ENCODE measurements at regions not wholly inside any gene's neighbourhood (a gene's known extent, or its start where the extent isn't known, plus 50 kb on each side); places are given as distances from the start of the nearest gene placed in this dataset.
"Not testable (repeated sequence)": the region's sequence is repeated elsewhere in the genome, so short reads cannot be mapped to it uniquely, and the experiment has no call there.

DNA sequence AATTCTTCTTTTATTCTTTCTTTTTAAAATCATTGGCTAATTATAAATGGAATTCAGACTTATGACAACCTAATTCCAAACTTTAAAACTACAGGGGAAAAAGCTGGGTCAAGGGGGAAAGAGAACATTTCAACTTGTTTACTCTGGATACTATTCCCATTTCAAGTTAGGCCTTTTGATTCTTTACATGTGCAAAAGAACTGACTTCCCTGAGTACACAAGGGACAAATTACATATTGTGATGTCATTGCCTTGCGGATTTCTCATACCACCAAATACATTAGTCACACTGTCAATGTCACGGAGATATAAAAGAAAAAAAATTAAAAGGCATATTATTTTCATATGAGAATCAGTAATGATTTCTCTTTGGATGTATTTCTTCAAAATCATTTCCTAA lies 96.5 kb upstream of the TBX18 start:
- H3K4me1 Mint-ChIP-seq: no peaks in the 10 kb centered on the region
- H3K4me3 Mint-ChIP-seq: no peak overlapping the region
- H3K27ac Mint-ChIP-seq: no peak overlapping the region
- no peaks in the 10 kb centered on the region for H3K27me3 Mint-ChIP-seq
- H3K36me3 Mint-ChIP-seq: no peaks in the 10 kb centered on the region
- peaks cover 5% of the 10 kb centered on the region for H3K9me3 Mint-ChIP-seq
- ATAC-seq (ENCODE audit: low read depth) (no peak), DNase-seq (ENCODE audit: low spot score in 2 of 2) (no peak)

DNA sequence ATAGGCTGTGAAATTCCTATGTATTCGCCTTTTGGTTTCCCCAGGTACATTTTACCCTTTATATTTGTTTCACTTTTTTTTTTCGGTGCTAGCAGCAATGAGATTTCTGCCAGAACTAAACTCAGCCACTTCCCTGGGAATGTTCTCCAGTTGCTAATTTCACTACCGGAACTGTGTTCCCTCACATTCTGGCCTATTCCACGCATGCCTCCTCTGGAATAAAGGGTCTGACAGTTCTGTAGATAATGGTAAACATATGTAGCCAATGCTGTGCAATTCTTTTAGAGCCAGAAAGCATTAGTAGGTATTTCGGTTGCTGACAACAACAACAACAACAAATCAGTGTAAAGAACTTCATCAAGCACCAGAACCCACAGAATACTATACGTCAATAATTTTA lies 96.1 kb upstream of the TBX18 start:
- Mint-ChIP-seq H3K4me1 (no peaks in the 10 kb centered on the region), H3K4me3 (no peak overlapping the region), H3K9me3 (peaks cover 5% of the 10 kb centered on the region), H3K36me3 (no peaks in the 10 kb centered on the region), H3K27ac (no peak overlapping the region), H3K27me3 (no peaks in the 10 kb centered on the region)
- ATAC-seq (ENCODE audit: low read depth) (no peak), DNase-seq (ENCODE audit: low spot score in 2 of 2) (no peak)

DNA sequence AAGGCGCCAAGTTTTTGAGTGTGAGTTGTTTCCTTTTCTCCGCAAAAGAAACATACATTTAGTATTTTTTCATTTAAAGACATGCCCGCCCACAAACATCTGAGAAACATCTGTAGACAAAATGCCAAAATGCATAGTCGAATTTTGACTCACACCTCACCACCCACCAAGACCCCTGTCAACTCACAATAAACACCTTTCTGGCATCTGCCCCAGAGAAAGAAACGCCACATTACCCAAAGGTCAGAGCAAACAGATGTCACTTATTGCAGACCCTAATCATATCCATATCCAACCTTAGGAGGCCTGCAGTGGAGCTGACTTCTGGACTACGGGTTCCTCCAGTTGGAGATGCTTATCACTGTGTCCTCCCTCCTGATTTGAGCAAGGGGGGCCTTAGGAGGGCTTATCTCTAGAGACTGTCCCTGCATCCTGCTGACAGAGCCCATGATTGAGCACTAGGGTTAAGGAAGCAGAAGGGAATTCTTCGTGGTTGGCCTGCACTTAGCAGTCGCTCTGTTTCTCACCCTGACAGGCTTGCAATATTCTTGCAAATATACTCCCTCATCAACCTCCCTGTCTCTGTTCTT lies 90.5 kb upstream of the TBX18 start:
- H3K4me3 Mint-ChIP-seq: no peak overlapping the region
- DNase-seq (ENCODE audit: low spot score in 2 of 2) (no peak), ATAC-seq (ENCODE audit: low read depth) (no peak)
- H3K27me3 Mint-ChIP-seq: no peaks in the 10 kb centered on the region
- H3K4me1 Mint-ChIP-seq: no peaks in the 10 kb centered on the region
- H3K27ac Mint-ChIP-seq: no peak overlapping the region
- no peaks in the 10 kb centered on the region for H3K36me3 Mint-ChIP-seq
- H3K9me3 Mint-ChIP-seq: peaks cover 5% of the 10 kb centered on the region

DNA sequence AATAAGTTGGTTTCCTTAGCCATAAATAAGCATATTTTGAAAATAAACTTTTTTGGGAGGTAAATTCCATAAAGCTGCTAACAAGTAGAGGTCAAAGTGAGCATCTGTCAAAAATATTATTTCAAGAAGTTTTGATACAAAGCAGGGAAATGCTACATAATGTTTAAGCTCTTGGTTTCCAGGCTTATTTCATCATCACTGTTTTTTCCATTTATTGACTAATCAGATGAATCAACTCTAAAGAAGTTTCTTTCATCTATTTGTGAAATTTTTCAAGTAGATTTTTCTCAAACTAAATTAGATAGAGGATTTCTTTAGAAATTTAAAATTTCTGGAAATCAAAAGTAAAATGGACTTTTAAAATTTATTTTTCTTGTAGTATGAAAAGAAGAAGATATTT lies 89.5 kb upstream of the TBX18 start:
- no peaks in the 10 kb centered on the region for H3K27me3 Mint-ChIP-seq
- DNase-seq (ENCODE audit: low spot score in 2 of 2): no peak
- H3K9me3 Mint-ChIP-seq: peaks cover 3% of the 10 kb centered on the region
- no peaks in the 10 kb centered on the region for H3K36me3 Mint-ChIP-seq
- no peak overlapping the region for H3K27ac Mint-ChIP-seq
- no peaks in the 10 kb centered on the region for H3K4me1 Mint-ChIP-seq
- no peak overlapping the region for H3K4me3 Mint-ChIP-seq
- no peak for ATAC-seq (ENCODE audit: low read depth)

DNA sequence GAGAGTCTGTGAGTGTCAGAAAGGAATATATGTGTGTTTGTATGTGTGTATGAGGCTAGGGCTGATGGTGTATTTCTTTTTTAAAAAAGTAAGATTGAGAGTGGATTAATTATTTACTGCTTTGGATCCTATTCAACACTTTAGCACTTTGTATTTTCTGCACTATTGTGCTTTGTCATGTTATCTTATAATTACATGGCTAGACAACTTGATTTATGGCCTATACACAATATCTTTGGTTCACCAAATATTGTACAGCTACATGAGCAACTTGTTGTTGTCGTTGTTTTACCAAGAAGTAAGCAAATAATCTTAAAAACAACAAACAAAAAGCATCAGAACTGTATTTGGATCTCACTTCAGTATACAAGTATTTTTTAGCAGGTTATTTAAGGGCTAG lies 84.6 kb upstream of the TBX18 start:
- Mint-ChIP-seq H3K4me1 (no peaks in the 10 kb centered on the region), H3K27me3 (no peaks in the 10 kb centered on the region), H3K27ac (no peak overlapping the region), H3K9me3 (no peaks in the 10 kb centered on the region), H3K4me3 (no peak overlapping the region), H3K36me3 (no peaks in the 10 kb centered on the region)
- DNase-seq (ENCODE audit: low spot score in 2 of 2): no peak
- ATAC-seq (ENCODE audit: low read depth): no peak

DNA sequence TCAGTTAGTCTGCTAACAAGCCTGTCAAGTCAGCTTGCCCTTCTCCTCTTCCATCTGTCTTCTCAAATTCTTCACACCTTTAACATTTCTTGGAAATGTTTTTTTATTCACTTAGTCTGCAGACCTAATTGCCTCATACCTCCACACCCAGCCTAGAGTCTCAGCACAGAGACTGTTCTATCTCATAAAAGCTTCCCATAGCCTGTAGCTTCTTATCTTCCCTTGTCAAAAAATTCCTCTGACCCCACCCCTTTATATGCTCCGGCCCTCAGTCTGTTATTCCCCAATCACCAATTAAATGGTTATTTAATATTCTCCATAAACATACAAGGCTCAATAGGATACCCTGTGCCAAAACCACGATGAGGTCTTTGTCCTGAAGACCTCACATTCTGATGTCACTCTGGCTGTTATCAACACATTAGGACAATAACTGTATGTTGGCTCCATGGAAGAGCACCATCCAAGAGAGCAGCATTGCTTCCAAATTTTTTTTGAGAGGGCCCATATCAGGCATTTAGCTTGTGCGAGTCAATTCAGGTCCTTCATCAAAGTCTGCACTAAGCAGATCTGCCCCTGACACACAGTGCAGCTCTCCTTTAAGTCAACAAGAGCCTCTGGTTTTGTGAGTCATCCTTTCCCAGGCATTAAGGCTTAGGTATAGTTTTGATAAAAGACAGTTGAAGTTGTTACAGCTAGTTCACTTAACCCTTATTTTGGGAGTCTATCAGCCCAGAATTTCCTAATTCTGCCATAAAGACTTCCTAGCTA lies 83.2 kb upstream of the TBX18 start:
- Mint-ChIP-seq H3K4me1 (no peaks in the 10 kb centered on the region), H3K27ac (no peak overlapping the region), H3K4me3 (no peak overlapping the region), H3K27me3 (no peaks in the 10 kb centered on the region), H3K36me3 (no peaks in the 10 kb centered on the region), H3K9me3 (no peaks in the 10 kb centered on the region)
- DNase-seq (ENCODE audit: low spot score in 2 of 2): no peak
- ATAC-seq (ENCODE audit: low read depth): no peak

DNA sequence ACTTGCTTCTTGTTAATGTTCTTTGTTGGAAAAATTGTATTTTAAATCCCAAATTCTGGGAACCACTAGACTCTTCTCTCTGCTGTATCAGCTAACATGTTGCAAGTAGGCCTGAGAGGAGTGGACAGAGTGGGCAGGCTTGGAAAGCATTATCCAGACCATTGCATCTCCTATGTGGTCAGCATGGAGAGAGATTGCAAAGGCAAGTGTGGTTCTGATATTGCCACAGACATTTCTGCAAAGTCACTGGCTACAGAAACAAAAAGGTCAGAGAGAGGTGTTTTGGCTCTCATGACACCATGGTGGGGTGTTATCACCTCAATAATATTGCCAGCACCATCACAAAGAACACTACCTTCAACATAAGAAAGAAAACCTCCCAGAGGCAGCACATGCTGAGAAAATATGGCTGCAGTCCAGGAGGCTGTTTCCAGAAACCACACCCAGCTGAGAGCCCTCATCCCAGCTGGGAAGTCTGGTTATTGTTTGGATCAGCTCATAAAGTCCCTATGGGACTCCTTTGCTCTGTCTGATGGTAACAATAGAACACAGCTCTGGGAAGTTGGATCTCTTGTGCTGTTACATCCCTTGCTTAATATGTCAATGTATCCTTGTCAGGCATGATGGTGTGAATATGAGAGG lies 78.2 kb upstream of the TBX18 start:
- ATAC-seq (ENCODE audit: low read depth) (no peak), DNase-seq (ENCODE audit: low spot score in 2 of 2) (no peak)
- no peak overlapping the region for H3K4me3 Mint-ChIP-seq
- H3K36me3 Mint-ChIP-seq: no peaks in the 10 kb centered on the region
- no peaks in the 10 kb centered on the region for H3K4me1 Mint-ChIP-seq
- H3K27me3 Mint-ChIP-seq: no peaks in the 10 kb centered on the region
- no peak overlapping the region for H3K27ac Mint-ChIP-seq
- H3K9me3 Mint-ChIP-seq: peaks cover 8% of the 10 kb centered on the region

DNA sequence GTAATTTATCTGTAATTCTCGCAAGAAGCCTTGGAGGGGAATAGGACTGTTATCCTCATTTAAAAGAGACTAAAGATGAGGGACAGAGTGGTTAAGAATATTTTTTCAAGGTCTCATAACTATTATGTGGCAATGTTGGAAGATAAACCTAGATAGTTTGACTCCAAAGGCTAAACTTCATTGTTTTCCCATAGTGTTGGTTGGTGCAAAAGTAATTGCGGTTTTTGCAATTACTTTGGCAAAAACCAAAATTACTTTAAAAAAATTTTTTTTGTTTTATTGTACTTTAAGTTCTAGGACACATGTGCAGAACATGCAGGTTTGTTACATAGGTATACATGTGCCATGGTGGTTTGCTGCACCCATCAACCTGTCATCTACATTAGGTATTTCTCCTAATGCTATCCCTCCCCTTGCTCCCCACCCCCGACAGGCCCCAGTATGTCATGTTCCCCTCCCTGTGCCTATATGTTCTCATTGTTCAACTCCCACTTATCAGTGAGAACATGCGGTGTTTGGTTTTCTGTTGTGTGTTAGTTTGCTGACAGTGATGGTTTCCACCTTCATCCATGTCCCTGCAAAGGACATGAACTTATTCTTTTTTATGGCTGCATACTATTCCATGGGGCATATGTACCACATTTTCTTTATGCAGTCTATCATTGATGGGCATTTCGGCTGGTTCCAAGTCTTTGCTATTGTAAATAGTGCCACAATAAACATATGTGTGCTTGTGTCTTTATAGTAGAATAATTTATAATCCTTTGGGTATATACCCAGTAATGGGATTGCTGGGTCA lies 72.9 kb upstream of the TBX18 start:
- H3K4me1 Mint-ChIP-seq; H3K27me3 Mint-ChIP-seq; H3K36me3 Mint-ChIP-seq; ATAC-seq (ENCODE audit: low read depth); H3K4me3 Mint-ChIP-seq; DNase-seq (ENCODE audit: low spot score in 2 of 2); H3K27ac Mint-ChIP-seq; H3K9me3 Mint-ChIP-seq: not testable (repeated sequence)

DNA sequence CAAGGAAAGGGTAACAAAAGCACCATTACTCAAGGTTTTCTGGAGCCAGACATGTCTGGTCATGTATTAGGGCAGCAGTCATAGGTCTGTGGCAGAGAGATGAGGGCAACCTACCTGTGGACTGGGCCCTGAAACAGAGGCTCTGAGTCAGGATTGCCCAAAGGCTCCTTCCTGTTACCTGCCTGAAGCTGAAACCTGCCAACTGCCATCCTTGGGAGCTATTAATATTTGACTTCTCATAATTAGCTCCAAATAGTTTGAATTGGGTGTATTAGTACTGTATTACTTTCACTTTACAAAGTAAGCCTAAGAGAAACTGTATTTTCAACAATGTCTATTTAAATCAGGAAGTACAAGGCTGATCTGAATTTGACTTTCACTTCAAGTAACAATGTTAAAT lies 72.0 kb upstream of the TBX18 start:
- no peaks in the 10 kb centered on the region for H3K4me1 Mint-ChIP-seq
- no peaks in the 10 kb centered on the region for H3K36me3 Mint-ChIP-seq
- no peaks in the 10 kb centered on the region for H3K27me3 Mint-ChIP-seq
- no peak for DNase-seq (ENCODE audit: low spot score in 2 of 2)
- no peak for ATAC-seq (ENCODE audit: low read depth)
- H3K4me3 Mint-ChIP-seq: no peak overlapping the region
- H3K9me3 Mint-ChIP-seq: peaks cover 8% of the 10 kb centered on the region
- no peak overlapping the region for H3K27ac Mint-ChIP-seq

DNA sequence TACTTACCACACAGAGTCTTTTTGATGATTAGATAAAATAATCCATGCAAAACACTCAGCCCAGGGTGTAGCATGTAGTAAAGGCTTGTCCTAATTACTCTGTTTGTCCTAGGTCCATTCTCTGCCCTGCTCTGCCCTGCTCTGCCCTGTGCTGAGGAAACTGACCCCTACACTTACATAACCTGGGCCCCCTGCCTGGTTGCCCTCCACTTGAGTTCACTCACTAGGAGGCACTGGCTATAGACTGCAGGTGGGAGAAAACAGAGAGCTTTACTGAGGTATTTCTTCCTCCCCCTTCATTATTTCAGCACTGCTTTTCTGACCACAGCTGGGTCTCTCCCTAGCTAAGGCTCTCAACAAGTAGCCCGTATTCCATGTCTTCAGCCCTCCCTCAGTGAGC lies 70.9 kb upstream of the TBX18 start:
- H3K4me3 Mint-ChIP-seq: no peak overlapping the region
- no peak overlapping the region for H3K27ac Mint-ChIP-seq
- no peaks in the 10 kb centered on the region for H3K36me3 Mint-ChIP-seq
- ATAC-seq (ENCODE audit: low read depth) (no peak), DNase-seq (ENCODE audit: low spot score in 2 of 2) (no peak)
- peaks cover 2% of the 10 kb centered on the region for H3K27me3 Mint-ChIP-seq
- peaks cover 6% of the 10 kb centered on the region for H3K9me3 Mint-ChIP-seq
- H3K4me1 Mint-ChIP-seq: no peaks in the 10 kb centered on the region

DNA sequence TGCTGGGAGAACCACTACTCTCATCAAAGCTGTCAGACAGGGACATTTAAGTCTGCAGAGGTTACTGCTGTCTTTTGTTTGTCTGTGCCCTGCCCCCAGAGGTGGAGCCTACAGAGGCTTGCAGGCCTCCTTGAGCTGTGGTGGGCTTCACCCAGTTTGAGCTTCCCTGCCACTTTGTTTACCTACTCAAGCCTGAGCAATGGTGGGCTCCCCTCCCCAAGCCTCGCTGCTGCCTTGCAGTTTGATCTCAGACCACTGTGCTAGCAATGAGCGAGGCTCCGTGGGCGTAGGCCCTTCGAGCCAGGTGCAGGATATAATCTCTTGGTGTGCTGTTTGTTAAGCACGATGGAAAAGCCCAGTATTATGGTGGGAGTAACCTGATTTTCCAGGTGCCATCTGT lies 67.5 kb upstream of the TBX18 start:
- H3K9me3 Mint-ChIP-seq; H3K27me3 Mint-ChIP-seq; H3K4me3 Mint-ChIP-seq; H3K36me3 Mint-ChIP-seq; ATAC-seq (ENCODE audit: low read depth); H3K27ac Mint-ChIP-seq; H3K4me1 Mint-ChIP-seq; DNase-seq (ENCODE audit: low spot score in 2 of 2): not testable (repeated sequence)

DNA sequence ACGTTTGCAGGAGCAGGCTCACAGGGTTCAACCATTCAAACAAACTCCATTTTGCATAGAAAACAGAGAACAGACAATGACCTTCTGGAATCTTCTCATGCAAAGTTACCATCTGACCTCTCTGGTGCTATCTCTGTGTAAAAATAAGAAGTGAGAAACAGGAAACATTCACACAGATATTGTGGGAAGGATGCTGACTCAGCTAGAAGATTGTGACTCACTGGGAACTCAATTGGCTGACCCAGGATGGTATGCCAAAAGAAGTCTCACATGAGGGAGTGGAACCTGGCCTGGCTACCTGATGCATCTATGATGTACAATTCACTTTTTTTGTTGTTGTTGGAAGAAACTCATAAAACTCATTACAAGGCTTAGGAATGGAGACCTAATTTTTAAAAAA lies 61.1 kb upstream of the TBX18 start:
- Mint-ChIP-seq H3K9me3 (peaks cover 5% of the 10 kb centered on the region), H3K36me3 (no peaks in the 10 kb centered on the region), H3K27ac (no peak overlapping the region), H3K27me3 (no peaks in the 10 kb centered on the region), H3K4me3 (no peak overlapping the region), H3K4me1 (no peaks in the 10 kb centered on the region)
- DNase-seq (ENCODE audit: low spot score in 2 of 2) (no peak), ATAC-seq (ENCODE audit: low read depth) (no peak)

DNA sequence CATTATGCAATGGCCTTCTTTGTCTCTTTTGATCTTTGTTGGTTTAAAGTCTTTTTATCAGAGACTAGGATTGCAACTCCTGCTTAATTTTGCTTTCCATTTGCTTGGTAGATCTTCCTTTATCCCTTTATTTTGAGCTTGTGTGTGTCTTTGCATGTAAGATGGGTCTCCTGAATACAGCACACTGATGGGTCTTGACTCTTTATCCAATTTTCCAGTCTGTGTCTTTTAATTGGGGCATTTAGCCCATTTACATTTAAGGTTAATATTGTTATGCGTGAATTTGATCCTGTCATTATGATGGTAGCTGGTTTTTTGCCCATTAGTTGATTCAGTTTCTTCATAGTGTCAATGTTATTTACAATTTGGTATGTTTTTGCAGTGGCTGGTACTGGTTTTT lies 56.9 kb upstream of the TBX18 start:
- H3K4me1 Mint-ChIP-seq; DNase-seq (ENCODE audit: low spot score in 2 of 2); H3K4me3 Mint-ChIP-seq; H3K9me3 Mint-ChIP-seq; H3K27me3 Mint-ChIP-seq; H3K36me3 Mint-ChIP-seq; ATAC-seq (ENCODE audit: low read depth); H3K27ac Mint-ChIP-seq: not testable (repeated sequence)

DNA sequence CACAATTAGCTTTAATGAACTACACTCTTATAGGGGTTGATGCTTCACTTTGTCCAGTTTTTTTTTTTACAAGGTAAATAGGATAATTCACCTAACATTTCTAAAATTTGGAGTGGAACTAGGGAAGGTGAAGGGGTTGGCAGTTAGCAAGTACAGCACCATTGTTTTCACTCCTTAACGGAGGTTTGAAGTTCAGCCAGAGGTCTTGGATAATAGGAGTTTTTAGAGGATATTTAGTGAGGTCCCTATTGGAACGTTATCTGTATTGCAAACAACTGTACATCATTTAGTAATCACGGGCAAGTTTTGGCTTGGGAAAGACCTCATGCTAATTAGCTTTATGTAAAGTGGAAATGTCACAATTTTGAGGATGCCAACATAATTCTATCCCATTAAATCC lies 52.3 kb upstream of the TBX18 start:
- no peak for ATAC-seq (ENCODE audit: low read depth)
- peaks cover 9% of the 10 kb centered on the region for H3K9me3 Mint-ChIP-seq
- H3K36me3 Mint-ChIP-seq: no peaks in the 10 kb centered on the region
- DNase-seq (ENCODE audit: low spot score in 2 of 2): no peak
- no peak overlapping the region for H3K27ac Mint-ChIP-seq
- H3K27me3 Mint-ChIP-seq: no peaks in the 10 kb centered on the region
- no peak overlapping the region for H3K4me3 Mint-ChIP-seq
- no peaks in the 10 kb centered on the region for H3K4me1 Mint-ChIP-seq

Measured in memory B cell (primary cell).